NCI-H128 (cell line): ENCODE measurements at regions not wholly inside any gene's neighbourhood (a gene's known extent, or its start where the extent isn't known, plus 50 kb on each side); places are given as distances from the start of the nearest gene placed in this dataset.

Experiments
- DNase-seq: peaks from one replicate; lab custom pipeline; 2025; ENCODE audit not compliant: unreplicated experiment; lab: John Stamatoyannopoulos, UW

- DNase-seq: no peak
Observed at GRCh38 chr11:11045156-11045930, 187.5 kb upstream of the ZBED5 start.

- DNase-seq: no peak
Observed at GRCh38 chr11:11044137-11044855, 186.4 kb upstream of the ZBED5 start.

- no peak for DNase-seq
Observed at GRCh38 chr11:11043721-11044120, 185.9 kb upstream of the ZBED5 start.

- DNase-seq: no peak
Observed at GRCh38 chr11:11039208-11039965, 181.5 kb upstream of the ZBED5 start.

GRCh38 chr11:11038782-11039181 is 180.9 kb upstream of the ZBED5 start:
- DNase-seq: no peak

GRCh38 chr11:11038352-11038751 is 180.5 kb upstream of the ZBED5 start:
- no peak for DNase-seq

GRCh38 chr11:11036848-11037732 is 179.2 kb upstream of the ZBED5 start:
- DNase-seq: peak; percentile 34

- no peak for DNase-seq
Observed at GRCh38 chr11:11036185-11036847, 178.5 kb upstream of the ZBED5 start.

GRCh38 chr11:11035331-11035730 is 177.5 kb upstream of the ZBED5 start:
- DNase-seq: no peak

GRCh38 chr11:11034476-11034875 is 176.6 kb upstream of the ZBED5 start:
- no peak for DNase-seq

- no peak for DNase-seq
Observed at GRCh38 chr11:11032066-11032465, 174.2 kb upstream of the ZBED5 start.

GRCh38 chr11:11029027-11029426 is 171.2 kb upstream of the ZBED5 start:
- DNase-seq: no peak

- DNase-seq: peak; percentile 39
Observed at GRCh38 chr11:11028017-11028692, 170.3 kb upstream of the ZBED5 start.

- DNase-seq: no peak
Observed at GRCh38 chr11:11027288-11027687, 169.4 kb upstream of the ZBED5 start.

- no peak for DNase-seq
Observed at GRCh38 chr11:11025087-11025486, 167.2 kb upstream of the ZBED5 start.

- no peak for DNase-seq
Observed at GRCh38 chr11:11022125-11022730, 164.4 kb upstream of the ZBED5 start.

- no peak for DNase-seq
Observed at GRCh38 chr11:11021563-11021962, 163.7 kb upstream of the ZBED5 start.

GRCh38 chr11:11020747-11021149 is 162.9 kb upstream of the ZBED5 start:
- no peak for DNase-seq

- DNase-seq: no peak
Observed at GRCh38 chr11:11020219-11020726, 162.4 kb upstream of the ZBED5 start.
